HG02885 (cell line): ENCODE measurements at regions not wholly inside any gene's neighbourhood (a gene's known extent, or its start where the extent isn't known, plus 50 kb on each side); places are given as distances from the start of the nearest gene placed in this dataset.
"Not testable (repeated sequence)": the region's sequence is repeated elsewhere in the genome, so short reads cannot be mapped to it uniquely, and the experiment has no call there.

Experiments
- ATAC-seq: cut with Tn5 transposase; IDR thresholded peaks from one replicate; pipeline ENCODE4 v1.9.1; 2021; ENCODE audit warnings: mild to moderate bottlenecking; ENCODE audit not compliant: unreplicated experiment, poor library complexity

DNA sequence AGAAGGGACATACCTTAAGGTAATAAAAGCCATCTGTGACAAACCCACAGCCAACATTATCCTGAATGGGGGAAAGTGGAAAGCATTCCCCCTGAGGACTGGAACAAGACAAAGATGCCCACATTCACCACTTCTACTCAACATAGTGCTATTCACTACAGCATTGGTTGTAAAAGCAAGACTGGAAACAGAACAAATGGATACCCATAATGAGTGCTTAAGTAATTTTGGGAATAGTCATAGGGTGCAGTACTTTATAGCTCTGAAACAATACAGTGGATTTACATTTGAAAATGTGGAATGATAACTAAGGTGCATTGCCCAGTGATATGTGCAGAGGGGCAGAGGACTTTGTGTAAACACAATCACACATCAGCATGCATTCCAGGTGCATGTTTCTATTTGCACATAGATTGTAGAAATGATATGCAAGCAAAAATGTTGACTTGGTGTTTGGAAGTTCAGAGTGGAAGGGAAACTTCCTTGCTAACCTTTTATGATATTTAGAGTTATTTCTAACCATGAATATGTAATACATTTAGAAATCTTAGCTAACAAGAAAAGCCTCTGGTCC lies 112.3 kb downstream of the IGLL1 start:
- no peak for ATAC-seq

DNA sequence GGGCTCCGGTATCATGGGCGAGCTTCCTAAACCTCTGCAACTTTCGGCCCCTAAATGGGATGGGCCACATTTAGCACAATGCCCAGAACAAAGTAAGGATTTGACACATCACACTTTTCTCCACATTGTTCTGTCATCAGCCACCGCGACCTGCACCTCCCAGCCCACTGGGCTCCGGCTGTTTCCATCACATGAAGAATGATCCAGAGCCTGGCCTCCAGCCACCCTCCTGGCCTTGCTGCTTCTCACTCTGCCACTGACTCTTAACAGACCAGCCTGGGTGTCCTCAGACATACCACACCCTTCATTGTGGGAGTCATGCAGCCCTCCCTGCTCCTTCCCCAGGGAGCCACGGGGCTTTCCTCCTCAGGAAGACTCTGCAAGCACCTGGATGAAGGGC lies 113.7 kb downstream of the IGLL1 start:
- ATAC-seq = no peak

- not testable (repeated sequence) for ATAC-seq
These were observed 115.3 kb downstream of the IGLL1 start for GRCh38 chr22:23464796-23465195.

DNA sequence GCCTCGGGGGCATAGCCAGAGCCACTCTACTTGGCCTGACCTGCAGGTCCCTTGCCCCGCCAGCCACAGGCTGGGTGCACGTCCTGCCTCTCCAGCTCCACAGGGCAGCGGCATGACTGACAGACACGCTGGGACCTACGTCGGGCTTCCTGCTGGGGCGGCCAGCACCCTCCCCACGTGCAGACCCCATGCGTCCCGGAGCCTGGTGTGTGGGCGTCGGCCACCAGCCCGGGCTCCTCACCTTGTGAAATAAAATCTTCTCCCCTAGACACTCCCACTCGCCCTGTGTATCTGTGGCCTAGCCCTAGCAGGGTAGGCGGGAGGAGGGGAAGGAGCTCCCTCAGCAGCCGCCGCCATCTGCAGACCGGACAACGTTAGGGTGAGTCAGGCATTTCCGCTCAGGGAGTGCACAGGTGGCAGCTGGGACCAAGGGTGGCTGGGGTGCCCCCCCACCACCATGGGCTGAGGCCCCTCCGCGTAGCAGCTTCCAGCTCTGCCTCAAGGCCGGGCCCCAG lies 119.5 kb downstream of the IGLL1 start:
- not testable (repeated sequence) for ATAC-seq

GRCh38 chr22:23459645-23460516 lies 120.2 kb downstream of the IGLL1 start:
- not testable (repeated sequence) for ATAC-seq

GRCh38 chr22:23458663-23459541 lies 121.2 kb downstream of the IGLL1 start:
- no peak for ATAC-seq

DNA sequence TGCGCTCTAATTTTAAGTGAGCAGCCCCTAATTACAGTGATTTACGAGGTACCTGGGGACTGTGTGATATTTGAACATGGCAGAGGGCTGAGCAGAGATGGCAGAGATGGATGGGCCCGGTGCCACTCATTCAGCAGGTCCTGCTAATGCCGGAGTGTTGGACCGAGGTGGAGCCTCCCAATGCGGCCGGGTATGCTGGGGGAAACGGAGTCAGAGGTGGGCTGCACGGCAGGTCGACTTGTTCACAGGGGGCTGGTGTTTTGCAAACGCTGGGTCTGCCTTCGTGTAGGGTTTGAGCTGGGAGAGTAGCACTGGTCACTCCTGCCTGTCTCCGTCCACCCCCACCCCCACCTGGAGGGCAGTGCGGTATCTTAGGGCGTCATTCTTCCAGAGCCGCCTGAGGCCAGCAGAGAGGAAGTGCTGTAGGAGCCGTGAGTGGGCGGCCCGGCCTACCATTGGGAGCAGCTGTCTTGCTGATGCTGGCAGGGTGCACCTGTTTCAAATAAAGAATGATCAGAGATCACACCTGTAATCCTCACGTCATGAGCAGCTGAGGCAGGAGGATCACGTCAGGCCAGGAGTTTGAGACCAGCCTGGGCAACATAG lies 122.6 kb downstream of the IGLL1 start:
- ATAC-seq = no peak

DNA sequence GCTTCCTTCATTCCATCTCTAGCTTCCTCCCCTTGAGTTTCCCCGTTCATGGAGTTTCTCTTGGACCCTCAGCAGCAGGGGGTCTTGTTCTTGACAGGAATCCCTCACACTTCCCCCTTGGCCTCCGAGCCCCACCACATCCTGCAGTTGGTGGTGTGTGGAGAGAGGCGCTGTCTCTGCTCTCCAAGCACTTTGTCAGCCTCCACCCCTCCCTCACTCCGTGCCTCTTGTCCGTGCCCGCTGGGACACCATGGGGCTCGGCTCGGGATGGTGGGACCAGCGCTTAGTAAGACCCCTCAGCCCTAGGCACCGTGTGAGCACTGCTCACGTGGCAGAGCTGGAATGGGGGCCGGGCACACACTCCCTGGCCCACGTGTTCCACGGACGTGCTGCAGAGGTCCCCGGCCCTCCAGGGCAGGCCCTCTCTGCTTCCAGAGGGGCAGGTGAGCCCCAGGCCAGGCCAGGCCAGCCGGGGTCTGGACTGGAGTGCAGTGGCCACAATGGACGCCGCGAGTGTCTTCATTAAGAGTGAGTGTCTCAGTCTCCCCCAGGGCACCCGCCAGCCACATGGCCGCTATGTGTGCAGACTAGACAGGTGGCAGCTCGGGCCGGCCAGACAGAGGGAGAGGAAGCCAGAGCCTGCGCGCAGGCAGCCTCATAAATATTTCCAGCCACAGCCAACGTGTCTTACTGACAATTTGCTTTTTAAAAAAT lies 123.3 kb downstream of the IGLL1 start:
- ATAC-seq = not testable (repeated sequence)

DNA sequence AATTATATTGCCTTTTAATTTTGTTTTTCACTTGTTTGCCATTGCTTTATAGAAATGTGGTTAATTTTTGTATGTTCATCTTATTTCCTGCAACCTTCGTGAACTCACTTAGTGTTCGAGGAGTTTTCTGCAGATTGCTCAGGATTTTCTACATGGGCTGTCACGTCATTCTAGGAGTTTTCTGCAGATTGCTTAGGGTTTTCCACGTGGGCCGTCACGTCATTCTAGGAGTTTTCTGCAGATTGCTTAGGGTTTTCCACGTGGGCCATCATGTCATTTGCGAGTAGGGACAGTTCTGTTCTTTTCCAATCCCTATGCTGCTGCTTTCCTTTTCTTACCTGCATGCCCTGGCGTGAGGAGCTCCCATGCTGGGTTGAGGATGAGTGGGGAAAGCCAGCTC lies 125.7 kb downstream of the IGLL1 start:
- ATAC-seq = not testable (repeated sequence)

DNA sequence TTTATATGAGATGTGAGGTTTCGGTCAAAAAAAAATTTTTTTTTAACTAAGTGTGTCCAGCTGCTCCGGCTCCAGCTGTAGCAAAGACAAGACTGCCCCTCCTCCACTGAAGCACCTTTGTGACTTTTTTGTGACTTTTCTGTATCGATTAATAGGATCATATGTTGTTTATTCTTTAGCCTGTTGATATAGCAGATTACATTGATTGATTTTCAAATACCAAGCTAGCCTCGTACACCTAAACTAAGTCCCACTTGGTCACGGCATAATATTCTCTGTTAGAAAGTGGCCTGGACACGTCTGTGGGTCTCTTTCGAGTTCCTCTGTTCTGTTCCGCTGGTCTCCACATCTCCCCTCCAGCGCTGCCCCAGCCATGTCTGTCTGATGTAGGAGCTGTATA lies 126.8 kb downstream of the IGLL1 start:
- ATAC-seq = no peak

DNA sequence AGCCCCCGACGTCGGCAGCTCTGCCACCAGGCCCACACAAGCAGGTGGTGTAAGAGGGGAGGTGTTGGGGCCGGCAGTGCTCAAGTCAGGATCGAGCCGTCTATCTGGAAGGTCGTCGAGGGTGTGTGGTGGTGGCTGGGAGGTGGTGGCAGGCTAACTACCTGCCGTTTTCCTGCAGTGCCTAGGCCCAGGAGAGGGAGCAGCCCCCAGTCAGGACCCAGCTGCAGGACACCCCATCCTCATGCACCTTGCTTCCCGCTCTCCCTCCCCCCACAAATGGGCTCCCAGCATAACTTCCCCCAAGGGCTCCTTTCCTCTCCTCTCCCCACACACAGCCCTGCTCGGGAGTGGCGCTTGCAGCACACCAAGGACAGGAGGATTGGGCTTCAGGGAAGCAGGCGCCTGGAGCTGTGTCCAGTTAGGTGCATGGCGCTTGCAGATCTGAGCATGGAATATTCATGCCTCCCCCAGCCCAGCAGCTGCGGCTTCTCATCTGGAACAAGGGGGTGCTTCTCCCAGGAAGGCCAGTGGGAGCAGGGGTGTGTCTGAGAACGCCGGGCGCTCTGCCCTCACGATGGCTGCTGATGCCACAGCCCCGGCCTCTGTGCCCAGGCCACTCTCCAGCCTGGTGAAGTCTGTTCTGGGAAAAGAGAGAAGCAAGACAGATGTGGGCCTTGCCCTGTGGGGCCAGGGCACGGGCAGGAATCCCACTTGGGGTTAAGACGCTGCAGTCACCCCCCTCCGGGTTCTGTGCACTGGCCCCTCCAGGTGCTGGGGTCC lies 127.7 kb downstream of the IGLL1 start:
- ATAC-seq = no peak

GRCh38 chr22:23451452-23452230 lies 128.4 kb downstream of the IGLL1 start:
- not testable (repeated sequence) for ATAC-seq

GRCh38 chr22:23450821-23451220 lies 129.3 kb downstream of the IGLL1 start:
- not testable (repeated sequence) for ATAC-seq

DNA sequence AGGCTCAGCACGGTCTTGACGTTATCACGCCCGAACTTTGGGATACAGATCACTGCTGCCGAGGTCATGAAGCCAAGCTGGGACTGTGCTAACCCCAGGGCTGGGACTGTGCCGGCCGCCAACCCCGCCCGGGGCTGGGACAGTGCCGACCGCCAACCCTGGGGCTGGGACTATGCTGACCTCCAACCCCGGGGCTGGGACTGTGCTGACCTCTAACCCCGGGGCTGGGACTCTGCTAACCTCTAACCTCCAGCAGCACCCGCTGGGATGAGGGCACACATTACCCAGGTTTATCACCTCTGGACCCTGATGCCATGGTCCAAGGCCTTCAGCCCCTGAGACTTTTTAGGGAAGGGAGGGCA lies 129.7 kb downstream of the IGLL1 start:
- ATAC-seq = no peak

GRCh38 chr22:23449748-23450433 lies 130.2 kb downstream of the IGLL1 start:
- ATAC-seq = not testable (repeated sequence)

DNA sequence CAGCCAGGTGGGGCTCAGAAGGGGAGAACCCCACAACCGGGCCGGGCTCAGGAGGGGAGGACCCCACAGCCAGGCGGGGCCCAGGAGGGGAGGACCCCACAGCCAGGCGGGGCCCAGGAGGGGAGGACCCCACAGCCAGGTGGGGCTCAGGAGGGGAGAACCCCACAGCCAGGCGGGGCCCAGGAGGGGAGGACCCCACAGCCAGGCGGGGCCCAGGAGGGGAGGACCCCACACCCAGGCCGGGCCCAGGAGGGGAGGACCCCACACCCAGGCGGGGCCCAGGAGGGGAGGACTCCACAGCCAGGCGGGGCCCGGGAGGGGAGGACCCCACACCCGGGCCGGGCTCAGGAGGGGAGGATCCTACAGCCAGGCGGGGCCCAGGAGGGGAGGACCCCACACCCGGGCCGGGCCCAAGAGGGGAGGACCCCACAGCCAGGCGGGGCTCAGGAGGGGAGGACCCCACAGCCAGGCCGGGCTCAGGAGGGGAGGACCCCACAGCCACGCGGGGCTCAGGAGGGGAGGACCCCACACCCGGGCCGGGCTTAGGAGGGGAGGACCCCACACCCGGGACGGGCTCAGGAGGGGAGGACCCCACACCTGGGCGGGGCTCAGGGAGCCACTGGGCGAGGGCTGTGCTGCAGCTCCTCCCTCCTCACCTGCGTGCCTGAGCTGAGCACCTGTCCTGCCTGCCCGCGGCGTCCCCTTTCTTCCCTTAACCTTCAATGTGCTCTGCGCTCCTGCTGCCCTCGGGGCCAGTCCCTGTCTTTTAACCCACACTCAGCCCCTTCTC lies 131.4 kb downstream of the IGLL1 start:
- ATAC-seq = not testable (repeated sequence)
